Adrenal gland (tissue), 5 donors: ENCODE measurements at regions not wholly inside any gene's neighbourhood (a gene's known extent, or its start where the extent isn't known, plus 50 kb on each side); places are given as distances from the start of the nearest gene placed in this dataset.

Experiments
- CTCF ChIP-seq, 6 experiments: fragments of 450-650 bp in 4 of 6; fragments of 200-600 bp in 2 of 6; sonication (generic) in 1 of 6; IDR thresholded peaks; 1 replicate in 5 of 6; 2 replicates in 1 of 6; pipeline versions ENCODE4 v1.5.1 to v1.8.0; 2016 to 2021; ENCODE audit warnings: antibody characterized with exemption in 6 of 6, mild to moderate bottlenecking in 2 of 6, moderate library complexity in 1 of 6
- POLR2A ChIP-seq, 2 donors: fragments of 450-650 bp; IDR thresholded peaks; one replicate each; pipeline ENCODE4 v1.6.1; 2017; ENCODE audit warnings: antibody characterized with exemption in 2 of 2, mild to moderate bottlenecking in 2 of 2, moderate library complexity in 1 of 2
- donor health status: DM: no; HTN: no; CAD: no.

DNA sequence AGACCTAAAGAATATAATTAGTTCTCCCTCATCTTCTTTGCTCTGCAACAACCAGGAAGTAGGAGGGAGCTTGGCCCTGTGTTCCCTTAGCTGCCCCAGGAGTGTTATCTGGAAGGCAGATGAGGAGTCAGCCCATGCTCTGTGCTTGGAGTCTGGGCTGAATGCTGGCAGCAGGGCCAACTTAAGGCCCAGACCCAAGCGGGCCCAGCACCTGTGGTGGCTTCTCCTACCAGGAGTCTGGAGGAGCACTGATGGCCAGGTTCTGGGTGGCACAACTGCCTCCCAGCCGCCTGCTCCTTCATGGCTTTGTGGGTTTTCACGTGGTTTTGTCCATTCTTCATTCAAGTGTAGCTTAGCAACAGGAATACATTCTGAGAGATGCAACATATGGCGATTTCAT, 1910.7 kb upstream of the LRRTM1 start:
- no peak for TF ChIP-seq CTCF (IDR thresholded peaks at IDR 0.05)
- TF ChIP-seq POLR2A (IDR thresholded peaks at IDR 0.05), result no peak
